RWPE2 (cell line): ENCODE measurements at regions not wholly inside any gene's neighbourhood (a gene's known extent, or its start where the extent isn't known, plus 50 kb on each side); places are given as distances from the start of the nearest gene placed in this dataset.

Experiments used
- ATAC-seq: fragments of 200-7000 bp; cut with Tn5 transposase; 3 replicates; pipeline ENCODE4 v1.9.1; 2021; ENCODE audit warnings: low read depth
- DNase-seq: peaks from one replicate; pipeline ENCODE4 v3.0.0-alpha.2; 2020; ENCODE audit warnings: low spot score
- H3K27ac ChIP-seq: fragments of 450-650 bp; 2 replicates; pipeline ENCODE4 v1.5.1; 2017; ENCODE audit warnings: mild to moderate bottlenecking; ENCODE audit not compliant: poor library complexity, severe bottlenecking
- H3K27me3 ChIP-seq: fragments of 250-450 bp; sonication (Bioruptor Pico); 2 replicates; pipeline ENCODE4 v1.5.1; 2021; ENCODE audit warnings: mild to moderate bottlenecking, moderate library complexity; ENCODE audit not compliant: insufficient read depth, poor library complexity, severe bottlenecking
- H3K36me3 ChIP-seq: fragments of 250-450 bp; sonication (Bioruptor Pico); 2 replicates; pipeline ENCODE4 v1.5.1; 2020; ENCODE audit warnings: low read depth, mild to moderate bottlenecking, moderate library complexity
- H3K4me1 ChIP-seq: fragments of 250-450 bp; sonication (Bioruptor Pico); 2 replicates; pipeline ENCODE4 v1.5.1; 2021; ENCODE audit warnings: mild to moderate bottlenecking, moderate library complexity; ENCODE audit not compliant: insufficient read depth, poor library complexity, severe bottlenecking
- H3K4me3 ChIP-seq: fragments of 250-450 bp; sonication (Bioruptor Pico); 2 replicates; pipeline ENCODE4 v1.5.1; 2021; ENCODE audit warnings: mild to moderate bottlenecking, moderate library complexity; ENCODE audit not compliant: severe bottlenecking
- H3K9me3 ChIP-seq: fragments of 250-450 bp; sonication (Bioruptor Pico); 2 replicates; pipeline ENCODE4 v1.5.1; 2021; ENCODE audit warnings: mild to moderate bottlenecking, moderate library complexity; ENCODE audit not compliant: severe bottlenecking
- TF ChIP-seq, protein P1 (sequence below): fragments of 450-650 bp; IDR thresholded peaks from one replicate; pipeline ENCODE4 v1.5.1; 2017; ENCODE audit warnings: mild to moderate bottlenecking, moderate library complexity; ENCODE audit not compliant: poor library complexity, severe bottlenecking

DNA sequence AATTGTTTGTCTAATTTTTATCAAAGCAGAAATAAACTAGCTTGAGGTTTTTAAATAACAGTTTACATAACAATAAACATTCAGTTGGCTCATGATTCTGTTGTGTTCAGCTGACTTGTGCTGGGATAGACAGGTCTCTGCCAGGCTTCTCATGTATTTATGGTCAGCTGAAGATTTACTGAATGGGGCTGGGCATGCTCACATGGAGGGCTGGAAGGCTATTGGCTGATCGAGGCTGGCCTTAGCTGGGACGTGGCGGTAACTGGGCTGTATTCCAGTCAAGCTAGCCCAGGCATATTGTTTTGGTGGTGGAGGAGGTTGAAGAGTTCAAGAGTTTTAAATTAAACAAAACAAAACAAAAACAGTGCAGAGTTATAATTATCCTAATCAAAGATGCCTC lies 251.0 kb upstream of the MTPN start:
- H3K27ac ChIP-seq, result no peak overlapping the region
- no peak for DNase-seq
- no peaks in the 10 kb centered on the region for H3K4me1 ChIP-seq
- no peaks in the 10 kb centered on the region for H3K9me3 ChIP-seq
- ATAC-seq, result no peak
- H3K27me3 ChIP-seq, result no peaks in the 10 kb centered on the region
- TF ChIP-seq, protein P1, sequence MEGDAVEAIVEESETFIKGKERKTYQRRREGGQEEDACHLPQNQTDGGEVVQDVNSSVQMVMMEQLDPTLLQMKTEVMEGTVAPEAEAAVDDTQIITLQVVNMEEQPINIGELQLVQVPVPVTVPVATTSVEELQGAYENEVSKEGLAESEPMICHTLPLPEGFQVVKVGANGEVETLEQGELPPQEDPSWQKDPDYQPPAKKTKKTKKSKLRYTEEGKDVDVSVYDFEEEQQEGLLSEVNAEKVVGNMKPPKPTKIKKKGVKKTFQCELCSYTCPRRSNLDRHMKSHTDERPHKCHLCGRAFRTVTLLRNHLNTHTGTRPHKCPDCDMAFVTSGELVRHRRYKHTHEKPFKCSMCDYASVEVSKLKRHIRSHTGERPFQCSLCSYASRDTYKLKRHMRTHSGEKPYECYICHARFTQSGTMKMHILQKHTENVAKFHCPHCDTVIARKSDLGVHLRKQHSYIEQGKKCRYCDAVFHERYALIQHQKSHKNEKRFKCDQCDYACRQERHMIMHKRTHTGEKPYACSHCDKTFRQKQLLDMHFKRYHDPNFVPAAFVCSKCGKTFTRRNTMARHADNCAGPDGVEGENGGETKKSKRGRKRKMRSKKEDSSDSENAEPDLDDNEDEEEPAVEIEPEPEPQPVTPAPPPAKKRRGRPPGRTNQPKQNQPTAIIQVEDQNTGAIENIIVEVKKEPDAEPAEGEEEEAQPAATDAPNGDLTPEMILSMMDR, result no peak
- H3K4me3 ChIP-seq, result no peak overlapping the region
- H3K36me3 ChIP-seq, result no peaks in the 10 kb centered on the region

DNA sequence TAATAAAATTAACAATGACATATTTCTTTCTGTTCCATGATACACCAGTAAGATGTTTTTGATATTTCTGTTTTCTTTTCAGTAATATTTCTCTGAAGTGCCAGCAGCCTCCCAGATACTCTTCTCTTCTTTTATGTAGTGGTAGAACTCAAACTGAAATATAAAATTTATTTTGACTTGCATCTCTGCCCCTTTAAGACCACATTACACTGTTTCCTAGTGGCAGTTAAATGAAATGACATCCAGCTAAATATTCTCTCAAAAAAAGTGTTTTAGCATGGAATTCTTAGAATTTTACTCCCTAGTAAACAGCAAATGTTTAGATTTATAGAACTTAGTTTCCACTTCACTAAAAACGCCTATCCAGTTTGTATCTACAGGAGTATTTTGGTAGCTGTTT lies 237.2 kb upstream of the MTPN start:
- DNase-seq (no peak), ATAC-seq (no peak)
- Histone ChIP-seq H3K9me3 (no peaks in the 10 kb centered on the region), H3K36me3 (no peaks in the 10 kb centered on the region), H3K4me1 (no peaks in the 10 kb centered on the region), H3K27me3 (peaks cover 5% of the 10 kb centered on the region), H3K27ac (no peak overlapping the region), H3K4me3 (no peak overlapping the region)
- TF ChIP-seq, protein P1, result no peak

DNA sequence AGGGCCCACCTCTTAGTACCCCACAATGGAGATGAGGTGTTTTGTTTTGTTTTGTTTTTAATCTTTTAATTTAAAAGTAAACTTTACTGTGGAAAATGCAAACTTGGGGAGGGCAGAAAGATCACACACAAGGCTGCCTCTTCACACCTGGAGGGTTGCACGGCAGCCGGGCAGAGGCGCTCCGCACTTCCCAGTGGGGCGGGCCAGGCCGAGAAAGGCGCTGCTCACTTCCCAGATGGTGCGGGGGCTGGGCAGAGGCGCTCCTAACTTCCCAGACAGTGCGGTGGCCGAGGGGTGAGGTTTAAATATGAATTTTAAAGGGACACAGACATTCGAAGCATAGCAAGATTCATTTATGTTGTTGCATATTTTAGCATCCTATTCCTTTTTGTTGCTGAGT lies 235.9 kb upstream of the MTPN start:
- no peaks in the 10 kb centered on the region for H3K9me3 ChIP-seq
- ATAC-seq (no peak), DNase-seq (no peak)
- no peak overlapping the region for H3K4me3 ChIP-seq
- no peaks in the 10 kb centered on the region for H3K36me3 ChIP-seq
- H3K27ac ChIP-seq, result no peak overlapping the region
- TF ChIP-seq, protein P1, result no peak
- H3K4me1 ChIP-seq, result no peaks in the 10 kb centered on the region
- peaks cover 5% of the 10 kb centered on the region for H3K27me3 ChIP-seq

DNA sequence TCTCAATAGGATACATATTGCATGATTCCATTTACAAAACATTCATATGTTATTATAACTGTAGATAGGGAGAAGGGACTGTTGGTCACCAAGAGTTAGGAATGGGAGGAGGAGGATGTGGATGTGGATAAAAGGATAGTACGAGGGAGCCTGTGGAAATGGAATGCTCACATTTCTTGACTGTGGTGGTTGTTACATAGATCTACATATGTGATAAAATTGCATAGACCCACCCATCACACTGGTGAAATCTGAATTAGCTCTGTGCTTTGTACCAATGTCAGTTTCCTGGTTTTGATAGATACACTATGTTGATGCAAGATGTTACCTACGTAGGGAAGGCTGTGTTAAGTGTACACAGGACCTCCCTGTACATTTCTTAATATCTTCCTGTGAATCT lies 233.5 kb upstream of the MTPN start:
- no peaks in the 10 kb centered on the region for H3K9me3 ChIP-seq
- ATAC-seq (no peak), DNase-seq (no peak)
- H3K4me3 ChIP-seq, result no peak overlapping the region
- H3K27me3 ChIP-seq, result no peaks in the 10 kb centered on the region
- H3K36me3 ChIP-seq, result no peaks in the 10 kb centered on the region
- H3K4me1 ChIP-seq, result no peaks in the 10 kb centered on the region
- TF ChIP-seq, protein P1, result no peak
- no peak overlapping the region for H3K27ac ChIP-seq

DNA sequence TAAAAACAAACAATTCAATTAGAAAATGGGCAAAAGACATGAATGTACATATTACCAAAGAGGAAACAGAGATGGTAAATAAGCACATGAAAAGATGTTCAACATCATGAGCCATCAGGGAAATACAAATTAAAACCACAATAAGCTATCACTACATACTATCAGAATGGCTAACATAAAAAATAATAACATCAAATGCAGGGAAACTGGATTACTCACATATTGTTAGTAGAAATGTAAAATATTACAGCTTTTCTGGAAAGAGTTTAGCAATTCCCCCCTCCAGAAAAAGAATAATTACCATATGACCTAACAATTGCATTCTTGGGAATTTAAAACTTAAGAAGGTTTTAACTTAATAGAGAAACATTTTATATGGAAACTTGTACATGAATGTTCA lies 232.9 kb upstream of the MTPN start:
- TF ChIP-seq, protein P1, result no peak
- Histone ChIP-seq H3K9me3 (no peaks in the 10 kb centered on the region), H3K4me1 (no peaks in the 10 kb centered on the region), H3K36me3 (no peaks in the 10 kb centered on the region), H3K27ac (no peak overlapping the region), H3K4me3 (no peak overlapping the region), H3K27me3 (no peaks in the 10 kb centered on the region)
- ATAC-seq (no peak), DNase-seq (no peak)
